OCI-LY3 (cell line): ENCODE measurements at regions not wholly inside any gene's neighbourhood (a gene's known extent, or its start where the extent isn't known, plus 50 kb on each side); places are given as distances from the start of the nearest gene placed in this dataset.

Experiments used
- CTCF ChIP-seq: fragments of 200-600, 300-600 bp; sonication (generic); IDR thresholded peaks from 2 replicates; pipeline ENCODE4 v1.5.1; 2014; ENCODE audit warnings: antibody characterized with exemption, low read length, low read depth
- EZH2phosphoT487 ChIP-seq: fragments of 200-600 bp; shearing (Covaris generic); IDR thresholded peaks from 2 replicates; pipeline ENCODE4 v1.6.1; 2018; ENCODE audit warnings: antibody characterized with exemption, mixed run types, low read depth

- no peak for TF ChIP-seq CTCF
- no peak for TF ChIP-seq EZH2phosphoT487
Observed at GRCh38 chr2:217694291-217694690, 308.5 kb downstream of the TNS1 start.
